Parathyroid adenoma (tissue), 2 donors: ENCODE measurements at regions not wholly inside any gene's neighbourhood (a gene's known extent, or its start where the extent isn't known, plus 50 kb on each side); places are given as distances from the start of the nearest gene placed in this dataset.

ENCODE experiments used
- H2AFZ ChIP-seq: fragments of 300-600 bp; sonication (generic); one replicate; pipeline ENCODE4 v1.7.0; 2017; ENCODE audit warnings: antibody characterized with exemption, mild to moderate bottlenecking
- H3K27ac ChIP-seq: fragments of 300-600 bp; sonication (generic); one replicate; pipeline ENCODE4 v1.7.0; 2017
- H3K27me3 ChIP-seq: fragments of 300-600 bp; sonication (generic); one replicate; pipeline ENCODE4 v1.7.0; 2017; ENCODE audit warnings: low read length; ENCODE audit not compliant: control insufficient read depth, insufficient read depth
- H3K36me3 ChIP-seq: fragments of 300-600 bp; sonication (generic); one replicate; pipeline ENCODE4 v1.7.0; 2017; ENCODE audit warnings: low read length; ENCODE audit not compliant: control insufficient read depth, insufficient read depth
- H3K4me1 ChIP-seq: fragments of 300-600 bp; sonication (generic); one replicate; pipeline ENCODE4 v1.7.0; 2017; ENCODE audit warnings: control low read depth
- H3K4me2 ChIP-seq: fragments of 300-600 bp; sonication (generic); one replicate; pipeline ENCODE4 v1.7.0; 2017; ENCODE audit warnings: low read length
- H3K4me3 ChIP-seq: fragments of 300-600 bp; sonication (generic); one replicate; pipeline ENCODE4 v1.7.0; 2017; ENCODE audit warnings: low read depth, low read length
- H3K79me2 ChIP-seq: fragments of 300-600 bp; sonication (generic); one replicate; pipeline ENCODE4 v1.7.0; 2017; ENCODE audit warnings: control low read depth
- H3K9ac ChIP-seq: fragments of 300-600 bp; sonication (generic); one replicate; pipeline ENCODE4 v1.7.0; 2017; ENCODE audit warnings: mild to moderate bottlenecking
- H3K9me3 ChIP-seq: fragments of 300-600 bp; sonication (generic); one replicate; pipeline ENCODE4 v1.7.0; 2017; ENCODE audit warnings: low read length; ENCODE audit not compliant: control insufficient read depth
- CTCF ChIP-seq: fragments of 300-600 bp; sonication (generic); IDR thresholded peaks from one replicate; pipeline ENCODE4 v1.7.0; 2017; ENCODE audit warnings: antibody characterized with exemption, mild to moderate bottlenecking
- donor health status: primary hyperparathyroidism.

GRCh38 chr4:28973587-28974350 is 1746.4 kb upstream of the PCDH7 start:
- Histone ChIP-seq H3K79me2 (no peaks in the 10 kb centered on the region), H3K4me1 (no peaks in the 10 kb centered on the region), H3K9me3 (no peaks in the 10 kb centered on the region), H3K27ac (no peak overlapping the region), H3K36me3 (no peaks in the 10 kb centered on the region), H3K4me3 (no peak overlapping the region), H3K4me2 (no peak overlapping the region), H3K9ac (no peak overlapping the region), H2AFZ (no peak overlapping the region), H3K27me3 (no peaks in the 10 kb centered on the region)
- TF ChIP-seq CTCF: no peak

- H3K27me3 ChIP-seq: no peaks in the 10 kb centered on the region
- no peak for TF ChIP-seq CTCF
- H3K4me1 ChIP-seq: no peaks in the 10 kb centered on the region
- H3K9me3 ChIP-seq: no peaks in the 10 kb centered on the region
- H3K79me2 ChIP-seq: no peaks in the 10 kb centered on the region
- H3K9ac ChIP-seq: no peak overlapping the region
- H3K36me3 ChIP-seq: no peaks in the 10 kb centered on the region
- H3K4me3 ChIP-seq: no peak overlapping the region
- H3K4me2 ChIP-seq: no peak overlapping the region
- H2AFZ ChIP-seq: no peak overlapping the region
- H3K27ac ChIP-seq: no peak overlapping the region
Observed at GRCh38 chr4:28976369-28976768, 1743.8 kb upstream of the PCDH7 start.

DNA sequence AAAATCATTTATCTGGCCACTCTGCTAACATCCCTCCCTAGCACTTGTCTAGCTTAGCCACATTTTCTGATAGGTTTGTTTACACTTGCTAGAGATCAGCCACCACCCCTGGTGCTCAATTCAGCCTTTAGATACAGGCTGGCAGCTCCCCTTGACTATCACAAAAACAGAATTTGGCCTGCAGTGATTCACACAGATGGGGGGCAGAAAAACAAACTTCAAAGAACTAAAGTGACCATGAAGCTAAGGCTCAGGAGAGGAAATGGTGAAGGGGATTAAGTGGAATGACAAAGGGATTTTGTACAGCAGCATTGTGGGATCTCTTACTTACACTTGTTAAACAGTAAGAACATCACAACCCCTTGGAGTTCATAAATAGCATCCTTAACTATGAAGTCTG is 1718.0 kb upstream of the PCDH7 start:
- no peak for TF ChIP-seq CTCF
- Histone ChIP-seq H3K4me3 (no peak overlapping the region), H3K9ac (no peak overlapping the region), H2AFZ (no peak overlapping the region), H3K36me3 (no peaks in the 10 kb centered on the region), H3K9me3 (no peaks in the 10 kb centered on the region), H3K4me2 (no peak overlapping the region), H3K27me3 (no peaks in the 10 kb centered on the region), H3K79me2 (no peaks in the 10 kb centered on the region), H3K27ac (no peak overlapping the region), H3K4me1 (no peaks in the 10 kb centered on the region)

GRCh38 chr4:29005838-29006237 is 1714.3 kb upstream of the PCDH7 start:
- Histone ChIP-seq H3K4me1 (no peaks in the 10 kb centered on the region), H3K4me2 (no peak overlapping the region), H2AFZ (no peak overlapping the region), H3K36me3 (no peaks in the 10 kb centered on the region), H3K9ac (no peak overlapping the region), H3K79me2 (no peaks in the 10 kb centered on the region), H3K27ac (no peak overlapping the region), H3K27me3 (no peaks in the 10 kb centered on the region), H3K9me3 (no peaks in the 10 kb centered on the region), H3K4me3 (no peak overlapping the region)
- no peak for TF ChIP-seq CTCF

- no peaks in the 10 kb centered on the region for H3K27me3 ChIP-seq
- no peak overlapping the region for H3K4me2 ChIP-seq
- H3K36me3 ChIP-seq: no peaks in the 10 kb centered on the region
- H3K79me2 ChIP-seq: no peaks in the 10 kb centered on the region
- no peak overlapping the region for H3K4me3 ChIP-seq
- no peak overlapping the region for H3K27ac ChIP-seq
- no peak for TF ChIP-seq CTCF
- H2AFZ ChIP-seq: no peak overlapping the region
- H3K9me3 ChIP-seq: no peaks in the 10 kb centered on the region
- no peak overlapping the region for H3K9ac ChIP-seq
- H3K4me1 ChIP-seq: no peaks in the 10 kb centered on the region
Observed at GRCh38 chr4:29009908-29010307, 1710.3 kb upstream of the PCDH7 start.
